Keratinocyte (primary cell): ENCODE measurements at regions not wholly inside any gene's neighbourhood (a gene's known extent, or its start where the extent isn't known, plus 50 kb on each side); places are given as distances from the start of the nearest gene placed in this dataset.

Source experiments
- DNase-seq: peaks from one replicate; pipeline ENCODE4 v3.0.0-alpha.2; 2011; ENCODE audit warnings: low read depth, missing footprints, low spot score
- FAIRE-seq: peaks from 2 replicates; lab custom pipeline; 2011; peaks lifted over from hg19 to GRCh38; lab: Jason Lieb, UNC
- H2AFZ ChIP-seq: 2 replicates; pipeline ENCODE4 v1.6.0; 2012; ENCODE audit warnings: low read length, control low read depth, inconsistent platforms; ENCODE audit not compliant: control insufficient read depth
- H3K27ac ChIP-seq: 2 replicates; pipeline ENCODE4 v1.5.1; 2011; ENCODE audit warnings: low read length; ENCODE audit not compliant: control insufficient read depth, insufficient read depth
- H3K27me3 ChIP-seq: 3 replicates; pipeline ENCODE4 v1.6.0; 2011; ENCODE audit warnings: low read length; ENCODE audit not compliant: control insufficient read depth, insufficient read depth; ENCODE audit errors: extremely low read depth
- H3K36me3 ChIP-seq, 2 experiments: 2 replicates in 1 of 2; 3 replicates in 1 of 2; pipeline ENCODE4 v1.5.1; 2011; ENCODE audit warnings: low read length in 2 of 2, mild to moderate bottlenecking in 1 of 2; ENCODE audit not compliant: control insufficient read depth in 2 of 2, insufficient read depth in 2 of 2; ENCODE audit errors: extremely low read depth in 1 of 2
- H3K4me1 ChIP-seq: 3 replicates; pipeline ENCODE4 v1.5.1; 2011; ENCODE audit warnings: low read length; ENCODE audit not compliant: control insufficient read depth, insufficient read depth; ENCODE audit errors: extremely low read depth
- H3K4me2 ChIP-seq: 3 replicates; pipeline ENCODE4 v1.6.0; 2011; ENCODE audit warnings: low read depth, low read length; ENCODE audit not compliant: control insufficient read depth, insufficient read depth; ENCODE audit errors: extremely low read depth
- H3K4me3 ChIP-seq, 3 experiments: fragments of 200-600 bp in 1 of 3; sonication (generic) in 1 of 3; 2 replicates in 2 of 3; 3 replicates in 1 of 3; pipeline ENCODE4 v1.5.1; 2011 to 2016; ENCODE audit warnings: low read length in 3 of 3, mild to moderate bottlenecking in 3 of 3, control low read depth in 2 of 3, inconsistent platforms in 1 of 3, low read depth in 1 of 3, mixed read lengths in 1 of 3, mixed run types in 1 of 3, moderate library complexity in 1 of 3; ENCODE audit not compliant: control insufficient read depth in 2 of 3, insufficient read depth in 2 of 3; ENCODE audit errors: extremely low read depth in 1 of 3
- H3K79me2 ChIP-seq: 2 replicates; pipeline ENCODE4 v1.6.0; 2012; ENCODE audit warnings: low read length; ENCODE audit not compliant: control insufficient read depth, insufficient read depth
- H3K9ac ChIP-seq: 3 replicates; pipeline ENCODE4 v1.6.0; 2011; ENCODE audit warnings: low read length; ENCODE audit not compliant: control insufficient read depth, insufficient read depth; ENCODE audit errors: extremely low read depth
- H3K9me1 ChIP-seq: 3 replicates; pipeline ENCODE4 v1.6.0; 2011; ENCODE audit warnings: low read length; ENCODE audit not compliant: control insufficient read depth, insufficient read depth; ENCODE audit errors: extremely low read depth
- H3K9me3 ChIP-seq: 2 replicates; pipeline ENCODE4 v1.5.1; 2012; ENCODE audit warnings: low read depth, low read length; ENCODE audit not compliant: control insufficient read depth
- H4K20me1 ChIP-seq: 3 replicates; pipeline ENCODE4 v1.6.0; 2011; ENCODE audit warnings: low read length; ENCODE audit not compliant: control insufficient read depth, insufficient read depth; ENCODE audit errors: extremely low read depth
- EZH2 ChIP-seq: IDR thresholded peaks from one replicate; pipeline ENCODE4 v1.6.1; 2012; ENCODE audit warnings: inconsistent platforms, mild to moderate bottlenecking, low read length, moderate library complexity
- dilution Hi-C: fragments of 300-500 bp; cut with MboI; formaldehyde crosslinking; loops from one replicate; pipeline ENCODE4 v1.7.0; 2020; ENCODE audit warnings: low sequenced_read_pairs; ENCODE audit not compliant: extremely low pct_ligation_motif_present
- TF ChIP-seq, protein P1 (sequence below), 3 experiments: IDR thresholded peaks in 1 of 3; conservative IDR thresholded peaks in 1 of 3; optimal IDR thresholded peaks in 1 of 3; 2 replicates in 2 of 3; 3 replicates in 1 of 3; pipeline versions ENCODE3 to v1.5.1; 2011; ENCODE audit warnings: low read length in 3 of 3, mild to moderate bottlenecking in 3 of 3, moderate library complexity in 2 of 3, control low read depth in 1 of 3, inconsistent platforms in 1 of 3; ENCODE audit not compliant: insufficient read depth in 2 of 3; ENCODE audit errors: extremely low read depth in 1 of 3

DNA sequence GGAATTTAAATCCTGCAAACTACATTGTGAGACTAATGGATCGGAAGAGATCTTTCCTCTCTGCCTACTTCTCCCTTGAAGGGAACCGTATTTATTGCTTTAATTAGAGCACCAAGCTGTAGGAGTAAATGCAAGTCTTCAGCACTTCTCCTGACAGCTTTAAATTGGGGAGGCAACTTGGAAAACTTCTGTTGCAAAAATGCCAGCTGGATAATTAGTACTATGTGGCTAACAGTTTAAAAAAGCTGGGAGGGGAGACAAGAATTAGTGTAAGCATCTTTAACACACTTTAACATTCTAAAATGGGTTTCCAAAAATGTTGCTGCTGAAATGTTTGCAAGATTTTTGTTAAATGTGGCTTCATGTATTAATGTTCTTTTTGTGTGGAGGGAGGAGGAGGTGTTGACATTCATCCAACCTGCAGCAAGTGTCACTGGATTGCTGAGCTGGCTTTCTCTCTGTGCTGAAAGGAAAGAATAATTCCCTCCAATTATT lies 108.5 kb downstream of the PCTP start:
- FAIRE-seq: no peak
- TF ChIP-seq, protein P1, sequence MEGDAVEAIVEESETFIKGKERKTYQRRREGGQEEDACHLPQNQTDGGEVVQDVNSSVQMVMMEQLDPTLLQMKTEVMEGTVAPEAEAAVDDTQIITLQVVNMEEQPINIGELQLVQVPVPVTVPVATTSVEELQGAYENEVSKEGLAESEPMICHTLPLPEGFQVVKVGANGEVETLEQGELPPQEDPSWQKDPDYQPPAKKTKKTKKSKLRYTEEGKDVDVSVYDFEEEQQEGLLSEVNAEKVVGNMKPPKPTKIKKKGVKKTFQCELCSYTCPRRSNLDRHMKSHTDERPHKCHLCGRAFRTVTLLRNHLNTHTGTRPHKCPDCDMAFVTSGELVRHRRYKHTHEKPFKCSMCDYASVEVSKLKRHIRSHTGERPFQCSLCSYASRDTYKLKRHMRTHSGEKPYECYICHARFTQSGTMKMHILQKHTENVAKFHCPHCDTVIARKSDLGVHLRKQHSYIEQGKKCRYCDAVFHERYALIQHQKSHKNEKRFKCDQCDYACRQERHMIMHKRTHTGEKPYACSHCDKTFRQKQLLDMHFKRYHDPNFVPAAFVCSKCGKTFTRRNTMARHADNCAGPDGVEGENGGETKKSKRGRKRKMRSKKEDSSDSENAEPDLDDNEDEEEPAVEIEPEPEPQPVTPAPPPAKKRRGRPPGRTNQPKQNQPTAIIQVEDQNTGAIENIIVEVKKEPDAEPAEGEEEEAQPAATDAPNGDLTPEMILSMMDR (optimal IDR thresholded peaks at IDR 0.05 in 1 of 3, IDR thresholded peaks at IDR 0.05 in 1 of 3, conservative IDR thresholded peaks at IDR 0.05 in 1 of 3; ENCODE audit: extremely low read depth in 1 of 3, insufficient read depth in 2 of 3, low read length in 3 of 3): no peak
- no peak for TF ChIP-seq EZH2

DNA sequence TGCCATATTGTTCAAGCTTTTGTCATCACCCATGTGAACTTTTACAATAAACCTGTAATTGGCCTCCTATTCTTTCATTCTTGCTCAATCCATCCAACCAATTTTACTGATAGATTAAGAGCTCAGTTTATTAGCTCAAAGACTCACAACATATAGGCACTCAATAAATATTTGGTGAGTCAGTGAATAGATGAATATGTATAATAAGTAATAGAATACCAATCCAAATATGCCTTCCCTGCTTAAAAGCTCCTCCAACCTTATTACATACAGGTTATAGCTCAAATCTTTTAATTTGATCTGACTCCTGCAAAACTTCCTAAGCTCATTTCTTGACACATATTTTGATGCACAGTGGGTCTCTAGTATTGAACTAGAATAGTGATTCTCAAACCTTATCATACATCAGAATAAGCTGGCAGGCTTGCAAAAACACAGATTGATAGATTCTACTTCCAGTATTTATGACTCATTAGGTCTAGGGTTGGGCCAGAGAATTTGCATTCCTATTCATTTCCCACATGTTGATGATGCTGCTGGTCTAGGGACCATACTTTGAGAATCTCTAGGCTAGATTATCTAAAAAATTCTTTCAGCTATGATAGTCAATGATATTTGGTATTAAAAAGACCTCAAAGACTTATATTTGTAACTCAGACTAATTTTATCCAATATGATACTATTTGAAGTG lies 114.4 kb downstream of the PCTP start:
- H3K9ac ChIP-seq: no peak overlapping the region
- TF ChIP-seq EZH2: no peak
- TF ChIP-seq, protein P1 (optimal IDR thresholded peaks at IDR 0.05 in 1 of 3, IDR thresholded peaks at IDR 0.05 in 1 of 3, conservative IDR thresholded peaks at IDR 0.05 in 1 of 3; ENCODE audit: extremely low read depth in 1 of 3, insufficient read depth in 2 of 3, low read length in 3 of 3): no peak
- H3K27me3 ChIP-seq: no peaks in the 10 kb centered on the region
- H3K4me2 ChIP-seq: no peak overlapping the region
- no peak overlapping the region for H3K27ac ChIP-seq
- DNase-seq (no peak), FAIRE-seq (no peak)
- H4K20me1 ChIP-seq: no peaks in the 10 kb centered on the region
- H3K36me3 ChIP-seq: no peaks in the 10 kb centered on the region
- no peak overlapping the region for H3K4me3 ChIP-seq
- no peaks in the 10 kb centered on the region for H3K79me2 ChIP-seq
- no peak overlapping the region for H2AFZ ChIP-seq
- no peaks in the 10 kb centered on the region for H3K4me1 ChIP-seq
- no peaks in the 10 kb centered on the region for H3K9me1 ChIP-seq
- dilution Hi-C loops: no loop called here
- no peaks in the 10 kb centered on the region for H3K9me3 ChIP-seq

More for the DNA sequence above, 108.5 kb downstream of the PCTP start:
- dilution Hi-C loops: no loop called here
- no peak overlapping the region for H2AFZ ChIP-seq
- no peak overlapping the region for H3K27ac ChIP-seq
- no peaks in the 10 kb centered on the region for H3K79me2 ChIP-seq
- no peaks in the 10 kb centered on the region for H3K36me3 ChIP-seq
- no peaks in the 10 kb centered on the region for H3K27me3 ChIP-seq
- H3K4me3 ChIP-seq: no peak overlapping the region
- H3K9ac ChIP-seq: no peak overlapping the region
- no peaks in the 10 kb centered on the region for H4K20me1 ChIP-seq
- H3K4me2 ChIP-seq: no peak overlapping the region
- no peaks in the 10 kb centered on the region for H3K4me1 ChIP-seq
- H3K9me3 ChIP-seq: no peaks in the 10 kb centered on the region
- H3K9me1 ChIP-seq: no peaks in the 10 kb centered on the region
- DNase-seq: no peak
